Large intestine (tissue), 3 donors: ENCODE measurements at regions not wholly inside any gene's neighbourhood (a gene's known extent, or its start where the extent isn't known, plus 50 kb on each side); places are given as distances from the start of the nearest gene placed in this dataset.

ENCODE experiments used
- DNase-seq, 2 donors: peaks; one replicate each; pipeline versions ENCODE4 v3.0.0 to v3.0.0-alpha.2; 2013
- H3K27ac ChIP-seq: one replicate; pipeline ENCODE4 v1.5.1; 2013; ENCODE audit warnings: low read length
- H3K27me3 ChIP-seq: 2 replicates; pipeline ENCODE4 v1.6.1; 2013; ENCODE audit warnings: low read length; ENCODE audit not compliant: control insufficient read depth, insufficient read depth
- H3K36me3 ChIP-seq: 2 replicates; pipeline ENCODE4 v1.6.1; 2013; ENCODE audit warnings: low read length; ENCODE audit not compliant: control insufficient read depth, insufficient read depth
- H3K4me1 ChIP-seq: one replicate; pipeline ENCODE4 v1.6.1; 2013; ENCODE audit warnings: low read length; ENCODE audit not compliant: control insufficient read depth, insufficient read depth
- H3K4me3 ChIP-seq: one replicate; pipeline ENCODE4 v1.5.1; 2013; ENCODE audit warnings: low read length
- H3K9me3 ChIP-seq: one replicate; pipeline ENCODE4 v1.6.1; 2013; ENCODE audit warnings: mild to moderate bottlenecking, low read depth, low read length, moderate library complexity; ENCODE audit not compliant: control insufficient read depth
- WGBS: methylation state at CpG from one replicate; pipeline ENCODE4 v1.1.5; 2013; ENCODE audit warnings: low lambda C conversion rate; ENCODE audit not compliant: insufficient coverage; 5-methylcytosine and 5-hydroxymethylcytosine counted together

- no peak for DNase-seq
- H3K36me3 ChIP-seq = no peaks in the 10 kb centered on the region
- H3K27me3 ChIP-seq = no peaks in the 10 kb centered on the region
- no peaks in the 10 kb centered on the region for H3K4me1 ChIP-seq
- H3K4me3 ChIP-seq = no peak overlapping the region
- H3K27ac ChIP-seq = no peak overlapping the region
- no CpG with 5 or more reads among the region's 2 CpGs for WGBS
- no peaks in the 10 kb centered on the region for H3K9me3 ChIP-seq
Observed at GRCh38 chr2:18722101-18722500, 132.7 kb upstream of the NT5C1B start.

DNA sequence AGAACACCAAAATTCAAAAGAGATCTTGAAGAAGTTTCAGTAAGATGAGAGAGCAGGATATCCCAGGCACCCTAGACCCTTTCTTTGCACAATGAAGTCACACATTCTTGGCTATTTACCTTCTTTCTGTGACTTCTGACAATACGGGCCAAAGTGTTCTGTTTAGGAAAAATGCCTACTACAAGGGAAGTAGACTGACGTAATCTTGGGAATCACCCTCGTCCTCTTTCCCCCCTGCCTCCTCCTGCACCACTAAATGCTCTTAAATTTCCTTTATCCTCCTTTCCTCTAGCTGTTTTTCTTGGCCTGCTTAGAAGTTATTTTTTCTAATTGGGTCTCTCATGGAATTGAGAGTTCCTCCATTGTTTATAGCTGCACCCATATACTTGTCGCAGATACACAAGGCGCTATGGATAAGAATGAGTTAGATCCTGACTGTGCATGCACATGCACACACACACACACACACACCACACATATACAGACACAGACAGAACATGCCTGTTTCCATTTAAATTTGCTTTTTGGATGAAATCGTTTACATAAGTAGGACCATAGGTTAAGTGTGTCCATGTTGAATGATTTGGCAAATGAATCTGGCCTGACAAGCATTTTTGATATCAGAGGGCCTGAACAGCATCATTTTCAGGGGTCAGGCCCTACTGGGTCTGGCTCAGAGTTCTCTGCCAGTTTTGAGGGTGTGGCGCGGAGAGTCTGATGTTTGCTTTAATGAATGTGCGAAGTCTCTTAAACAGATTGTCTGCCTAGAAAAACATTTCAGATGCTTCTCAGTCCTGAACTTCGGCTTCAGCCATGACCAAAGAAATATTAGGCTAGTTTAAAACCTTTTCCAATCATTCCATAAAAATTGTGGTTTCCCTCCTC is 131.9 kb upstream of the NT5C1B start:
- H3K27me3 ChIP-seq = no peaks in the 10 kb centered on the region
- H3K27ac ChIP-seq = no peak overlapping the region
- H3K36me3 ChIP-seq = no peaks in the 10 kb centered on the region
- DNase-seq = no peak
- WGBS = 100% methylated on average over 1 of the region's 10 CpGs
- no peak overlapping the region for H3K4me3 ChIP-seq
- H3K9me3 ChIP-seq = no peaks in the 10 kb centered on the region
- H3K4me1 ChIP-seq = no peaks in the 10 kb centered on the region

DNA sequence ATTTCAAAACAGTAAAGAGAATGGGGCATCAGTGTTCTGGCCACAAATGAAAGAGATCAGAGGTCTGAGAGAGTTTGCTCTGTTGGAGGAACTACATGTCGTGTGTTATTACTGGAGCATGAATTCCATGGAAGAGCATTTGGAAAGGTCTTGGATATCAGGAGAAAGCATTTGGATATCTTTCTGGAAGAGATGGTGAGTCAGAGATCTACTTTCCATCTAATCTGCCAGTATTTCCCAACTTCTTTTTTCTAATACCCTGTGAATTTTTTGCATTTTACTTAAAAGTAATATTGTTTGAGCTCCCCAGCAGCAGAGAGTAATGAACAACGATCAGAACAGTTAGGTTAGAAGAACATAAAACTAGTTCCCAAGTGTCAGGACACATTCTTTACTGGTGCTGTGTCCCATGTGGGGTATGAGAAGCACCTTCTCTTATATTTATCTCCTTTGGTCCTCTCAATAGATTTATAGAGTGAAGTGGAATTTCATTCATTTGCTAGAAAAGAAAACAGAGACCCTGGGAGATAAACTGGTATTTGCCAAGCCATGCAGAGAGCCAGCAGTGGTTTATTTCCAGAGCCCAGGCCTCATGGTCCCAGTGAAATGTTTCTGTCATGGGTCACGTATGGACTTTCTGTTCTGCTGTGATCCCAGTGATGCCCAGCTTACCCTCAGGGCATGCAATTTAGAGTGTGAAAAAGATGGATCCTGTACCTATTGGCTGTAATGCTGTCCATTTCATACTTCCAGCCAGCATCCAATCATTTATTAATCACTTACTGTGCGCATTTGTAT is 130.8 kb upstream of the NT5C1B start:
- H3K27me3 ChIP-seq = no peaks in the 10 kb centered on the region
- H3K4me3 ChIP-seq = no peak overlapping the region
- 100% methylated on average over 2 of the region's 4 CpGs for WGBS
- no peak for DNase-seq
- no peaks in the 10 kb centered on the region for H3K9me3 ChIP-seq
- no peaks in the 10 kb centered on the region for H3K36me3 ChIP-seq
- H3K27ac ChIP-seq = no peak overlapping the region
- no peaks in the 10 kb centered on the region for H3K4me1 ChIP-seq

DNA sequence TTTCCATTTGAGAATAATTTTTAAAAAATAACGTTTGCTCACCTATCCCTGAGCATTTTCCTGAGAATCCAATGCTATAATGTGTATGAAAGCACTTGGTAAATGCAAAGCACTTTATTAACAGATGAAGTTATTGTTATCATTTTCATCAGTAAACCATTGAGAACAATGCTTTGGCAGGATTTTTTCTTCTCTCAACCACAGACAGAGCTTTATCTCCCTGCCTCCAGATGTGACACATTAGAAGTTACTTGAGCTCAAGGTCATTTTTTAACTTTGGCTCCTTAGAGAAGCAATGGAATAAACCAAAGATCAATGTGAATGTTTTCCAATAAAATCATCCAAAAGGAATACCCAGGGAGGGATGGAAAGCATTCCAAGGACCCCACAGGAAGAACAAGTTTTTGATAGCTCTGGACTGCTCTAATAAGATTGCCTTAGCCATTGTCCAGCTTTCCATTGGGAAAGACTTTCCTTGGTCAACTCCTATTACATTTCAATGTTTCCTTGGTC is 118.9 kb upstream of the NT5C1B start:
- Histone ChIP-seq H3K4me3 (no peak overlapping the region), H3K27ac (no peak overlapping the region), H3K4me1 (no peaks in the 10 kb centered on the region), H3K9me3 (no peaks in the 10 kb centered on the region), H3K27me3 (no peaks in the 10 kb centered on the region), H3K36me3 (no peaks in the 10 kb centered on the region)
- WGBS = 0% methylated on average over 1 of the region's 1 CpG
- DNase-seq = no peak

GRCh38 chr2:18706001-18706400 is 116.6 kb upstream of the NT5C1B start:
- no peak overlapping the region for H3K27ac ChIP-seq
- no peaks in the 10 kb centered on the region for H3K27me3 ChIP-seq
- no peak overlapping the region for H3K4me3 ChIP-seq
- H3K36me3 ChIP-seq = no peaks in the 10 kb centered on the region
- no peaks in the 10 kb centered on the region for H3K9me3 ChIP-seq
- WGBS = 100% methylated on average over 1 of the region's 2 CpGs
- no peak for DNase-seq
- H3K4me1 ChIP-seq = no peaks in the 10 kb centered on the region

- DNase-seq = no peak
- WGBS = no CpG with 5 or more reads among the region's 2 CpGs
- Histone ChIP-seq H3K4me3 (no peak overlapping the region), H3K9me3 (no peaks in the 10 kb centered on the region), H3K4me1 (no peaks in the 10 kb centered on the region), H3K27me3 (no peaks in the 10 kb centered on the region), H3K36me3 (no peaks in the 10 kb centered on the region), H3K27ac (no peak overlapping the region)
Observed at GRCh38 chr2:18704276-18704675, 114.9 kb upstream of the NT5C1B start.

- Histone ChIP-seq H3K4me1 (no peaks in the 10 kb centered on the region), H3K9me3 (no peaks in the 10 kb centered on the region), H3K36me3 (no peaks in the 10 kb centered on the region), H3K4me3 (no peak overlapping the region), H3K27me3 (no peaks in the 10 kb centered on the region), H3K27ac (no peak overlapping the region)
- DNase-seq = no peak
- 100% methylated on average over 1 of the region's 2 CpGs for WGBS
Observed at GRCh38 chr2:18703555-18703954, 114.2 kb upstream of the NT5C1B start.

GRCh38 chr2:18701981-18702380 is 112.6 kb upstream of the NT5C1B start:
- Histone ChIP-seq H3K27me3 (no peaks in the 10 kb centered on the region), H3K9me3 (no peaks in the 10 kb centered on the region), H3K4me1 (no peaks in the 10 kb centered on the region), H3K4me3 (no peak overlapping the region), H3K36me3 (no peaks in the 10 kb centered on the region), H3K27ac (no peak overlapping the region)
- no peak for DNase-seq

DNA sequence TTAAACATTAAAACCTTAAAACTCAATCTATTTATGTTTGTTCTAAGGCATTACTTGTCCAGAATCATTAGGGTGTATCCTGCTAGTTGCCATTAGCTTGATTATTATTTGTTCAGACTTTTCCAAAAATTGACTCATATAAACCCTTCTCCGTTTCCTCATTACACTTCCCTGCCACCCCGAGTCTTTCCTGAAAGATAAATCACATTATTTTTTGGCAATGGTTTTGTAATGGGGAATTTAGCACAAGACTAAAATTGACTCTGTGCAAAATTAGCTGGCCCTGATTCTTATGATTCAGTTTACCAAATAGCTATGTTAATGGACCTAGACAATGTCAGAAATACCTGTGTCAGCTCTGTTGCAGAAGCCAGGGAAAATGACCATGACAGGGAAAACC is 112.2 kb upstream of the NT5C1B start:
- Histone ChIP-seq H3K4me1 (no peaks in the 10 kb centered on the region), H3K27ac (no peak overlapping the region), H3K36me3 (no peaks in the 10 kb centered on the region), H3K4me3 (no peak overlapping the region), H3K27me3 (no peaks in the 10 kb centered on the region), H3K9me3 (no peaks in the 10 kb centered on the region)
- WGBS = 100% methylated on average over 1 of the region's 2 CpGs
- no peak for DNase-seq

- no peaks in the 10 kb centered on the region for H3K4me1 ChIP-seq
- no CpG with 5 or more reads among the region's 6 CpGs for WGBS
Observed at GRCh38 chr2:18690342-18690741, 101.0 kb upstream of the NT5C1B start.

More at GRCh38 chr2:18690342-18690741, 101.0 kb upstream of the NT5C1B start:
- no peaks in the 10 kb centered on the region for H3K36me3 ChIP-seq
- H3K27ac ChIP-seq = no peak overlapping the region
- H3K9me3 ChIP-seq = no peaks in the 10 kb centered on the region
- H3K27me3 ChIP-seq = no peaks in the 10 kb centered on the region
- no peak overlapping the region for H3K4me3 ChIP-seq
- DNase-seq = no peak
